ACHN (cell line): ENCODE measurements at regions not wholly inside any gene's neighbourhood (a gene's known extent, or its start where the extent isn't known, plus 50 kb on each side); places are given as distances from the start of the nearest gene placed in this dataset.

ENCODE experiments used
- DNase-seq: peaks from one replicate; pipeline ENCODE4 v3.0.0-alpha.2; 2015
- in situ Hi-C: cut with HindIII; loops from 2 replicates; pipeline ENCODE4 v1.10.0; 2017; ENCODE audit warnings: low sequenced_read_pairs, low pct_ligation_motif_present, low pct_unique_long_range_greater_than_20kb

DNA sequence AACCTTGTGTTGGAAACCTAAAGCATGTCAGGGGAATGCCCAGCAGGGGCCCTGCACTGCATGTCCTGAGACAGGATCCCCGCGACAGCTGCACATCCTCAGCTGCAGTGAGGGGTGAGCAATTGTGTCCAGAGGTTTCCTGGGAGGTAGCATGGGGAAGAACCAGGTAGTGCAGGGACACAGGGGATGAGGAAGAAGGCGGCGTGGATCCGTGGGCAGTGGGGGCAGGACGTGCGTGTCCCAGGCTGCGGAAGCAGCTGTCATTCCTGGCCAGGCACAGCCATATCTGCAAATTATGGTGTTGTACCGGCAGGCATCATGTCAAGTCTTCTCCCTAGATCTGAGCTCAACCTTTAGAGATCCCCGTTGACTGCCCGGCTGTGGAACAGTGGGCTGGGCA, 238.2 kb upstream of the MYT1L start:
- DNase-seq = no peak
- in situ Hi-C loops = no loop called here

DNA sequence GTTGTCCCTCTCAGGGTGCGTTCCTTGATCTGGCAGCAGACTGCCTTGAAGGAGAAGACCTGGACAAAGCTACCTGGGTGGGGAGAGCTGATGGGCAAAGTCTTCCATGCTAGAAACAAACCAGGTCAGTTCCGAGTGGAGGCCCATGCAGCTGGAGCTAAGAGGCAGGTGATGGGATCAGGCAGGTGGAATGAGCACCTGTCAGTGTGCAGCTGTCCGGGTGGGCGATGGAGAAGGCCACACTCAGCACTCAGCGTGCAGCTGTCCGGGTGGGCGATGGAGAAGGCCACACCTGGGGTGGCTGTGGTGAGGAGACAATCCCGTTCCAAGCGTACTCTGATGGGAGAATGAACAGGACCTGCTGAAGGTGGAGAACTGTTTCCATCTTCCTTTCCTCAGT, 237.3 kb upstream of the MYT1L start:
- no peak for DNase-seq
- in situ Hi-C loops = no loop called here

GRCh38 chr2:2567776-2568175, 236.7 kb upstream of the MYT1L start:
- in situ Hi-C loops = no loop called here
- DNase-seq = no peak

DNA sequence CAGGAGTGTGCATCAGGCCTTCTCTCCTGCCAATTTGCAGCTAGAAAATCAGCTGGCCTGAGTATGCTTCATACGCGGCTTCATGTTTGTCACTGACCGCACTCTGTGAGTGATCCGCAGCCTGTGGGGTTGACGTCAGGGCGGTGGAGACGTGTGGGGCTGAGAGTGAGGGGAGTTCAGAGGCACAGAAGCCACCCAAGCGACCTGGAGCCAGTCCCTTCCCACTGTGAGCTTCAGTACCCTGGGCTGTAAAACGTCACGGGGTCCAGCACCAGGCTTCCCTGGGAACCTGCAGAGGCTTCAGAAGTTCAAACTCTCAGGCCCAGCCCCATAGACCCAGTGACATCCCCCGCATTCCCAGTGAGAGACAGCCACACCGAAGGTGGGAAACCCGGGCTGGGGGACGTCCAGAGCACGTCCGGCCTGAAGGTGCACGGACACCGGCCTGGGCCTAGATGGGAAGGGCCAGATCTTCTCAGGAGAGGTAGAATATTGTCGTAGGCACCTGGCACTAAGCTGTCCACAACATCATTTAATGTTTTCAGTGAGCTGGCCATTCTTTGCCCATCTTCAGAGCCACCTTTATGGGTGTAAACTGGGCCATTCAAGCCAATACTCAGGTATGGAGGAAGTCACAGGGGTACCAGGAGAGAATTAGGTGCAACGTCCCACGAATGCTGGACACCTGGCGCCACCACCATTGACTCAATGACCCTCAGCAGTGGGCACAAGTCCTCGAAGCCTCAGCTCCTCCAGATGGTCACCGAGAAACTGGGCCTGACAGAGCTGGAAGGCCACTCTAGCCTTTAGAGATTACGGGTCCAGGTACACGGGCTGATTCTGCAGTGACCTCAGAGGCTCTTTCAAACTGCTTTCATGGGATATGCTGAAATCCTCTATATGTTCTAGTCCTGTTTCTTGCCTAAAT, 235.6 kb upstream of the MYT1L start:
- no peak for DNase-seq
- in situ Hi-C loops = no loop called here

DNA sequence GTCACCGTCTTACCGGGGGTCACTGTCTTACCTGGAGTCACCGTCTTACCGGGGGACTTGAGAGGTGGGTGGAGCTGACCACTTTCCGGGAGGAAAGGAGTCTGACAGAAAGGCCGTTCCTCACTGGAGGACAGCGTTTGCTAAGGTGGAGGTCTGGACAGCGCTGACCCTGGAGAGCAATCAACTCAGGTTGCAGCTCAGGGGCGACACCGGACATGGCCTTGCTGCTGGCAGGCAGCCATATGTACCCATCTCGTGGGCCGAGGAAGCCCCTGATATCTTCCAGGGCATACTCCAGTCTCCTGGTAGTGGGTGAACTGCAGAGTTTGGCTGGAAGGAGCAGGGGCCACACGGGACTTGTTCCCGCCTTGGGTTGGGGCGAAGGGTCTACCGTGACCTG, 234.6 kb upstream of the MYT1L start:
- in situ Hi-C loops = no loop called here
- no peak for DNase-seq

DNA sequence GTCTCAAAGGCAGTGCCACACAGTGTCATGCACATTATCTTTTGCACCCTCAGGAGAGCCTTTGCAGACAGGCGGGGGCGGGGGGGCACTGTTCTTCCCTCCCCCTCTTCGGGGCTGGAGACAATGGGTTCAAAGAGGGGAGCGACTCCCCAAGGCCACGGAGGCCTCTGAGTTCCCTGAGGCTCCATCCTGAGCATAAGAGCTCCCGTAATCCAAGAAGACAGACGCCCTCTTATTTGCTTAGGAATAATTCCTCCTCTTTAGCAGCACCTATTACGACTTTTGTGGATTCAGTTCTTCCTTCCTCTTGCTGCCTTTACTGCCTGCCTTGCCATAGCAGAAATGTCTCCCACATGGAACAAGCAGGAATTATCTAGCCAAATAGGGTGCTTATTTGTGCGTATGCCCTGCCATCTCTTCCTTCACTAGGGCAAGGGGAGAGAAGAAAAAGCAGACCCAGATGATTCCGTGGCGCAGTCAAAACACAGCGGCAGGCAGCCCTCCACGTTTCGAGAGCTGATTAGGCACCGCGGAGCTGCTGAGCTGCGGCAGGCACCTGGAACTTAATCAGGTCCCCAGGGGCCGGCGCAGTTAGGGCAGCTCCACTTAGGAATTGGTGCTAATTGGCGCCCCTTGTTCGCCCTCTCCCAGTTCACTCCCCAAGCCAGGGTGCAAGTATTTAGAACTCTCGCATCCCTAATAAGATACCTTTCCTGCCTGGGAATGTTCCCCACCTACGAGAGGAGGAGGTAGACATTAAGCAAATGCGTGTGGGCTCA, 233.4 kb upstream of the MYT1L start:
- in situ Hi-C loops = no loop called here
- DNase-seq = no peak

DNA sequence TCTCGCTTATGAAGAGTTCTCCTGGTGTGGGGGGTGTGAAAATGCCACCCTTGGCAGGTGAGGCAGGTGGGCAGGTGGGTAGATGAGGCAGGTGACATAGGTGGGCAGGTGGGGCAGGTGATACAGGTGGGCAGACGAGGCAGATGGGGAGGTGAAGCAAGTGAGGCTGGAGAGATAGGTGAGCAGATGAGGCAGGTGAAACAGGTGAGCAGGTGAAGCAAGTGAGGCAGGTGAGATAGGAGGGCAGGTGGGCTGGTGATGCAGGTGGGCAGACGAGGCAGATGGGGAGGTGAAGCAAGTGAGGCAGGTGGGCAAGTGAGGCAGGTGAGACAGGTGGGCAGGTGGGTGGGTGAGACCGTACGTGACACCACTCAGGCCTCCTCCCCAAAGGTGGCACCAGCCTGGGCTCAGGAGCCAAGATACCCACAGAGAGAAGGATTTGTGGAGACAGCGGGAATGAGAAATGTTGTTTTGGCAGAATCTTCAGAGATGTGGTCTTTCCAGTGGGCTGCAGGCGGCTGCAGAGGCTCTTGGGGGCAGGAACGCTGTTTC, 232.3 kb upstream of the MYT1L start:
- in situ Hi-C loops = no loop called here
- DNase-seq = no peak

- no peak for DNase-seq
- in situ Hi-C loops = no loop called here
Measured at GRCh38 chr2:2562867-2563266, 231.8 kb upstream of the MYT1L start.

GRCh38 chr2:2561346-2562095, 230.4 kb upstream of the MYT1L start:
- no peak for DNase-seq
- in situ Hi-C loops = no loop called here

- no peak for DNase-seq
- in situ Hi-C loops = no loop called here
Measured at GRCh38 chr2:2560374-2561015, 229.4 kb upstream of the MYT1L start.

DNA sequence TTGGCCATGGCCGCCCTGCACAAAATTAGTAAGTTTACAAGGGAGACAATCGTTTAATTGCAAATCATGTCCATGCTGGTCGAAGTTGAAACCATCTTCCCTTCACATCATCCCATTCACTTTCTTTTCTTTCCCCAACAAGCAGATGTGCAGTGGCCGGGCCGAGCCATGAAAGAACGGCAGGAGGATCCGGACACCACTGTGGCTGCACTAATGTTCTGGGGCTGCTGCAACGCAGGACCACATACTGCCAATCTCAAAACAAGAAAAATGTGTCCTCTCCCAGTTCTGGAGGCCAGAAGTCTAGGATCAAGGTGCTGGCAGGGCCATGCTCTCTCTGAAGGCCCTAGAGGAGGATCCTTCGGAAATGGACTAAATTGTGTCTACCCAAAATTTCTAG, 227.4 kb upstream of the MYT1L start:
- in situ Hi-C loops = no loop called here
- no peak for DNase-seq

DNA sequence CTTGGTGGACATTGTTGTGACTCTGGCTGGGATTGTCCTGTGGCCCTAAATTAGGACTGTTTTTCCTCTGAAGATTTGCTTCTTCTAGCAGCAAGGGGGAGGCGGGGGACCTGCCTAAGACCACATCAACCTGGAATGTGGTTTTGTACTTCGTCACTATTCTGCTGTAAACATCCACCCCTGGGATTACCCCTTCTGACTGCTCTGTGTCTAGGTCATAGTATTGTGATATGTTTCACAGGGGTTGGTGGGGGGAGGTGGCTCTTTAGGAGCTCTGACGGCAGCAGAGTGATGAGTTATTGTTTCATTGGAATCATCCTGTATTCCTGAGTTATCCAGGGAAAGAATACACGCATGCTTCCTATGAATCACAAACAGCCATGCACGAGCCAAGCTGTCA, 226.4 kb upstream of the MYT1L start:
- no peak for DNase-seq
- in situ Hi-C loops = no loop called here

DNA sequence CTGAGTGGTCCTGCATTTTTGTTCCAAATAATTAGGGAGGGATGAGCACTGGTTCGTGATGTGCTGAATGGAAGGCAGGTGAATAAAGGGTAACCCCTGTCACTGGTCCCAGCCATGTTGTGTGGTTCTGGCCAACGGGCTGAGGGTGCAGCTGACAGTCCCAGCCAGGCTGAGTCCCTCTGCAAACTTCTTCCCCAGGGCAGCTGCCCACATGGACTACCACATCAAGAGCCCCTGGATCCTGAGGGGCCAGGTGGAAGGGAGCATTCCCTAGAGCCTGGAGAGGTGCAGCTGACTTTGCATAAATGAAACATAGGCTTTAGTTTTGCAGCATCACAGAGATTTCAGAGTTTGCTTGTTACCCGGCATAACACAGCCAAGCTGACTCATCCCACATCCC, 219.8 kb upstream of the MYT1L start:
- no peak for DNase-seq
- in situ Hi-C loops = no loop called here

- in situ Hi-C loops = no loop called here
Measured at GRCh38 chr2:2547911-2548310, 216.8 kb upstream of the MYT1L start.

GRCh38 chr2:2547451-2547850, 216.4 kb upstream of the MYT1L start:
- DNase-seq = no peak
- in situ Hi-C loops = no loop called here

More at GRCh38 chr2:2547911-2548310, 216.8 kb upstream of the MYT1L start:
- DNase-seq = no peak

GRCh38 chr2:2546046-2546445, 215.0 kb upstream of the MYT1L start:
- DNase-seq = no peak
- in situ Hi-C loops = no loop called here

- in situ Hi-C loops = no loop called here
- DNase-seq = no peak
Measured at GRCh38 chr2:2542966-2543611, 212.0 kb upstream of the MYT1L start.

DNA sequence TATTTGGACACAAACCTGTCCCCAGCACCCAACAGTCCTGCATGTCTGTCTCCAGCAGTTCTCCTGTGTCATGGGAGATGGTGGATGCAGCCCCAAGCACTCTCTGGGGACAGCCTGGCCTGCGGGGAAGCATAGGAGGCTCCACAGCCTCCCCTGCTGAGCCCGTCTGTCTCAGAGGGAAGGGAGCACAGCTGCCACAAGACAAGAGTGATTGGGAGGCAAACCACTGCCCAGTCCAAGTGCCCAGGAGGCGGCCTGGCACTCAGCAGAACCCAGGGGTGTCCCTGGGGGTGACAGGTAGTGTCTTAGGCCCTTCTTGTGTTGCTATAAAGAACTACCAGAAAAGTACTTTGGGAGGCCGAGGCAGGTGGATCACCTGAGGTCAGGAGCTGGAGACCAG, 211.2 kb upstream of the MYT1L start:
- DNase-seq = no peak
- in situ Hi-C loops = no loop called here
